IMR-90 (cell line): ENCODE measurements at regions not wholly inside any gene's neighbourhood (a gene's known extent, or its start where the extent isn't known, plus 50 kb on each side); places are given as distances from the start of the nearest gene placed in this dataset.

Source experiments
- ATAC-seq: fragments of 200-7000 bp; cut with Tn5 transposase; 2 replicates; pipeline ENCODE4 v1.9.1; 2020; ENCODE audit warnings: low read depth, mild to moderate bottlenecking, moderate library complexity
- BruUV-seq: library from RNA; stranded (reverse); fragments of 400-500 nt; replicated peaks from 2 replicates; lab custom pipeline; 2021; lab: Mats Ljungman, UMichigan
- CTCF ChIA-PET: fragments of 300-600 bp; formaldehyde crosslinking; extraction: SDS; loops from one replicate; lab custom pipeline; 2021; ENCODE audit warnings: antibody characterized with exemption; lab: Yijun Ruan, JAX
- POLR2A ChIA-PET: fragments of 300-600 bp; sonication (Branson Sonifier 250); formaldehyde crosslinking; loops from one replicate; lab custom pipeline; 2022; ENCODE audit warnings: antibody characterized with exemption; ENCODE audit not compliant: unreplicated experiment; lab: Charles Lee
- DNase-seq: peaks from one replicate; pipeline ENCODE4 v3.0.0; 2013
- H2AFZ ChIP-seq: replicated peaks from 2 replicates; pipeline ENCODE3; 2013; ENCODE audit warnings: low read length, mild to moderate bottlenecking; ENCODE audit not compliant: poor library complexity
- H2AK5ac ChIP-seq: 2 replicates; pipeline ENCODE4 v1.6.1; 2013; ENCODE audit warnings: low read depth, low read length, inconsistent platforms
- H2AK9ac ChIP-seq: replicated peaks from 2 replicates; pipeline ENCODE3; 2013; ENCODE audit warnings: mild to moderate bottlenecking, low read depth, low read length, moderate library complexity; ENCODE audit not compliant: poor library complexity
- H2BK120ac ChIP-seq: 2 replicates; pipeline ENCODE4 v1.6.1; 2013; ENCODE audit warnings: low read depth, low read length, inconsistent platforms
- H2BK15ac ChIP-seq: 3 replicates; pipeline ENCODE4 v1.6.1; 2013; ENCODE audit warnings: low read depth, low read length, inconsistent platforms
- H2BK20ac ChIP-seq: 2 replicates; pipeline ENCODE4 v1.6.1; 2013; ENCODE audit warnings: low read depth, mild to moderate bottlenecking, inconsistent platforms, low read length, moderate library complexity
- H2BK5ac ChIP-seq: 2 replicates; pipeline ENCODE4 v1.6.1; 2013; ENCODE audit warnings: mild to moderate bottlenecking, low read depth, low read length, inconsistent platforms; ENCODE audit not compliant: poor library complexity, severe bottlenecking
- H3K14ac ChIP-seq: replicated peaks from 2 replicates; pipeline ENCODE4 v1.6.1; 2013; ENCODE audit warnings: low read depth, low read length, inconsistent platforms
- H3K18ac ChIP-seq: 2 replicates; pipeline ENCODE4 v1.6.1; 2013; ENCODE audit warnings: low read depth, low read length, control low read depth
- H3K23ac ChIP-seq: 2 replicates; pipeline ENCODE4 v1.6.1; 2013; ENCODE audit warnings: low read depth, low read length, inconsistent platforms
- H3K27ac ChIP-seq: 2 replicates; pipeline ENCODE4 v1.5.1; 2013; ENCODE audit warnings: mild to moderate bottlenecking, control low read depth, low read length; ENCODE audit not compliant: insufficient read depth
- H3K27me3 ChIP-seq: 2 replicates; pipeline ENCODE4 v1.6.1; 2013; ENCODE audit warnings: low read length; ENCODE audit not compliant: control insufficient read depth, insufficient read depth
- H3K36me3 ChIP-seq: 2 replicates; pipeline ENCODE4 v1.6.1; 2013; ENCODE audit warnings: low read length, mixed read lengths; ENCODE audit not compliant: control insufficient read depth, insufficient read depth
- H3K4ac ChIP-seq: 2 replicates; pipeline ENCODE4 v1.6.1; 2013; ENCODE audit warnings: low read depth, low read length, inconsistent platforms
- H3K4me1 ChIP-seq: 2 replicates; pipeline ENCODE4 v1.6.1; 2013; ENCODE audit warnings: low read length, mixed read lengths; ENCODE audit not compliant: control insufficient read depth, insufficient read depth
- H3K4me2 ChIP-seq: 2 replicates; pipeline ENCODE4 v1.6.1; 2013; ENCODE audit warnings: low read depth, mild to moderate bottlenecking, control low read depth, low read length, moderate library complexity
- H3K4me3 ChIP-seq: 2 replicates; pipeline ENCODE4 v1.5.1; 2013; ENCODE audit warnings: low read depth, mild to moderate bottlenecking, control low read depth, low read length, moderate library complexity; ENCODE audit not compliant: insufficient read depth
- H3K56ac ChIP-seq: 2 replicates; pipeline ENCODE4 v1.6.1; 2013; ENCODE audit warnings: low read length, inconsistent platforms; ENCODE audit not compliant: insufficient read depth; ENCODE audit errors: extremely low read depth
- H3K79me1 ChIP-seq, 2 experiments: 2 replicates each; pipeline ENCODE4 v1.6.1; 2013; ENCODE audit warnings: low read length in 2 of 2, inconsistent platforms in 1 of 2, low read depth in 1 of 2
- H3K9ac ChIP-seq: 2 replicates; pipeline ENCODE4 v1.6.1; 2013; ENCODE audit warnings: low read depth, low read length, control low read depth
- H3K9me1 ChIP-seq: 2 replicates; pipeline ENCODE4 v1.6.1; 2013; ENCODE audit warnings: low read length, inconsistent platforms; ENCODE audit not compliant: insufficient read depth
- H3K9me3 ChIP-seq: 2 replicates; pipeline ENCODE4 v1.6.1; 2013; ENCODE audit warnings: low read length; ENCODE audit not compliant: control insufficient read depth, insufficient read depth
- H4K20me1 ChIP-seq: 2 replicates; pipeline ENCODE4 v1.6.1; 2013; ENCODE audit warnings: low read length, inconsistent platforms; ENCODE audit not compliant: insufficient read depth
- H4K5ac ChIP-seq: 2 replicates; pipeline ENCODE4 v1.6.1; 2013; ENCODE audit warnings: mild to moderate bottlenecking, low read depth, low read length, control low read depth
- H4K8ac ChIP-seq, 2 experiments: 2 replicates each; pipeline ENCODE4 v1.6.1; 2013; ENCODE audit warnings: low read depth in 2 of 2, low read length in 2 of 2, control low read depth in 1 of 2, inconsistent platforms in 1 of 2
- H4K91ac ChIP-seq: 2 replicates; pipeline ENCODE4 v1.6.1; 2013; ENCODE audit warnings: low read depth, low read length, inconsistent platforms; ENCODE audit not compliant: insufficient read depth
- BHLHE40 ChIP-seq: fragments of 150-350 bp; IDR thresholded peaks from 2 replicates; pipeline ENCODE4 v1.6.1; 2016; ENCODE audit warnings: mild to moderate bottlenecking, low read depth, low read length
- CTCF ChIP-seq: conservative IDR thresholded peaks from 2 replicates; pipeline ENCODE4 v1.5.1; 2012; ENCODE audit warnings: mild to moderate bottlenecking, low read depth, low read length, improper control_type of control experiment
- FOS ChIP-seq: fragments of 150-350 bp; IDR thresholded peaks from 2 replicates; pipeline ENCODE4 v1.6.1; 2016; ENCODE audit warnings: low read depth, low read length
- MAFK ChIP-seq: IDR thresholded peaks from 2 replicates; pipeline ENCODE4 v1.6.1; 2012; ENCODE audit warnings: low read depth, low read length, improper control_type of control experiment
- MAZ ChIP-seq: IDR thresholded peaks from 2 replicates; pipeline ENCODE4 v1.6.1; 2012; ENCODE audit warnings: low read depth, mild to moderate bottlenecking, low read length, improper control_type of control experiment, moderate library complexity, borderline replicate concordance
- POLR2A ChIP-seq: IDR thresholded peaks from 2 replicates; pipeline ENCODE4 v1.6.1; 2012; ENCODE audit warnings: mild to moderate bottlenecking, low read depth, low read length
- RCOR1 ChIP-seq: IDR thresholded peaks from 2 replicates; pipeline ENCODE4 v1.6.1; 2012; ENCODE audit warnings: mild to moderate bottlenecking, low read length, improper control_type of control experiment; ENCODE audit not compliant: insufficient replicate concordance
- RFX5 ChIP-seq: IDR thresholded peaks from 2 replicates; pipeline ENCODE4 v1.8.0; 2012; ENCODE audit warnings: low read depth, mild to moderate bottlenecking, low read length, moderate library complexity
- SMC3 ChIP-seq: fragments of 150-350 bp; IDR thresholded peaks from 2 replicates; pipeline ENCODE4 v1.6.1; 2016; ENCODE audit warnings: low read depth, mild to moderate bottlenecking, antibody characterized with exemption, low read length, moderate library complexity
- WGBS, 2 experiments: methylation state at CpG; one replicate each; pipeline versions ENCODE4 v1.1.5 to v1.1.7; 2013; ENCODE audit warnings: missing lambda C conversion rate in 2 of 2; ENCODE audit not compliant: insufficient read length in 1 of 2; ENCODE audit errors: extremely low coverage in 2 of 2; 5-methylcytosine and 5-hydroxymethylcytosine counted together
- dilution Hi-C: fragments of 300-500 bp; cut with HindIII; formaldehyde crosslinking; loops from one replicate; pipeline ENCODE4 v1.14.3; 2018; ENCODE audit warnings: low sequenced_read_pairs; ENCODE audit not compliant: unreplicated experiment
- in situ Hi-C: fragments of 300-500 bp; cut with MboI; formaldehyde crosslinking; loops from 3 replicates; pipeline ENCODE4 v1.14.3; 2019; ENCODE audit warnings: low sequenced_read_pairs, inconsistent platforms, mixed read lengths
- intact Hi-C: fragments of 100-400 bp; cut with micrococcal nuclease; formaldehyde crosslinking; loops from 2 replicates; pipeline ENCODE4 v1.10.0; 2022
- TF ChIP-seq, protein P1 (sequence below): fragments of 150-350 bp; IDR thresholded peaks from 2 replicates; pipeline ENCODE4 v1.6.1; 2017; ENCODE audit warnings: mild to moderate bottlenecking, antibody characterized with exemption, low read length, low read depth
- TF ChIP-seq, protein P2 (sequence below): fragments of 150-350 bp; IDR thresholded peaks from 2 replicates; pipeline ENCODE4 v1.6.1; 2016; ENCODE audit warnings: low read depth, mild to moderate bottlenecking, low read length, moderate library complexity, borderline replicate concordance

DNA sequence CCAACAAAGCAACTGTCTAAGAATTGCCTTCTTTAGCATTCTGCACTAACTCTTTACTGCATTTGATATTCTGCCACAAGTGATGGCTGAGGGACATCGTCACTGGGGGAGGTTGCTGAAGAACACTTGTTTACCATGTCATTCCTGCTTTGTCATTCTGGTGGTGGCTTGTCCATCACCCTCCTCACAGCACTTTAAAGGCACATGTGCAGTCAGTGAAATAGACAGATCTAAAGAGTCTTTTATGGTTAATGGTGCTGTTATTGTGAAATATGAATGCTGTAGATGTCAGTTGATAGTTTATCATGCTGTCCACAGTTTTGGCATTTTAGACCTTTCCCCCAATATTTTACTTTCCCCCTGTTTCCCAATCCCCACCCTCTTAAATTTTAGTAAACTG, 120.9 kb upstream of the TSC22D1 start:
- Histone ChIP-seq H2BK120ac (no peak overlapping the region), H3K27me3 (no peaks in the 10 kb centered on the region), H3K4me1 (no peaks in the 10 kb centered on the region), H3K23ac (no peak overlapping the region), H4K91ac (no peak overlapping the region), H2BK20ac (no peak overlapping the region), H3K4me3 (no peak overlapping the region), H3K4me2 (no peak overlapping the region), H4K8ac (no peak overlapping the region), H2BK5ac (no peak overlapping the region), H3K18ac (no peak overlapping the region), H2AK9ac (no peak overlapping the region), H3K9me1 (no peaks in the 10 kb centered on the region), H3K27ac (no peak overlapping the region), H3K79me1 (no peaks in the 10 kb centered on the region), H2AK5ac (no peak overlapping the region), H3K9ac (no peak overlapping the region), H4K20me1 (no peaks in the 10 kb centered on the region), H3K56ac (no peak overlapping the region), H3K4ac (no peak overlapping the region), H4K5ac (no peak overlapping the region), H3K36me3 (no peaks in the 10 kb centered on the region), H3K14ac (no peak overlapping the region), H2AFZ (no peak overlapping the region), H3K9me3 (no peaks in the 10 kb centered on the region), H2BK15ac (no peak overlapping the region; the same call in 2 of the 3 replicates)
- CTCF ChIA-PET = no interaction called here
- ATAC-seq (no peak), DNase-seq (no peak)
- no TSS peak for BruUV-seq
- in situ Hi-C loops = no loop called here
- TF ChIP-seq MAZ = no peak
- no peak for TF ChIP-seq RFX5
- no peak for TF ChIP-seq POLR2A
- no peak for TF ChIP-seq BHLHE40
- TF ChIP-seq, protein P1, sequence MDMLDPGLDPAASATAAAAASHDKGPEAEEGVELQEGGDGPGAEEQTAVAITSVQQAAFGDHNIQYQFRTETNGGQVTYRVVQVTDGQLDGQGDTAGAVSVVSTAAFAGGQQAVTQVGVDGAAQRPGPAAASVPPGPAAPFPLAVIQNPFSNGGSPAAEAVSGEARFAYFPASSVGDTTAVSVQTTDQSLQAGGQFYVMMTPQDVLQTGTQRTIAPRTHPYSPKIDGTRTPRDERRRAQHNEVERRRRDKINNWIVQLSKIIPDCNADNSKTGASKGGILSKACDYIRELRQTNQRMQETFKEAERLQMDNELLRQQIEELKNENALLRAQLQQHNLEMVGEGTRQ = no peak
- no peak for TF ChIP-seq SMC3
- no peak for TF ChIP-seq FOS
- TF ChIP-seq, protein P2, sequence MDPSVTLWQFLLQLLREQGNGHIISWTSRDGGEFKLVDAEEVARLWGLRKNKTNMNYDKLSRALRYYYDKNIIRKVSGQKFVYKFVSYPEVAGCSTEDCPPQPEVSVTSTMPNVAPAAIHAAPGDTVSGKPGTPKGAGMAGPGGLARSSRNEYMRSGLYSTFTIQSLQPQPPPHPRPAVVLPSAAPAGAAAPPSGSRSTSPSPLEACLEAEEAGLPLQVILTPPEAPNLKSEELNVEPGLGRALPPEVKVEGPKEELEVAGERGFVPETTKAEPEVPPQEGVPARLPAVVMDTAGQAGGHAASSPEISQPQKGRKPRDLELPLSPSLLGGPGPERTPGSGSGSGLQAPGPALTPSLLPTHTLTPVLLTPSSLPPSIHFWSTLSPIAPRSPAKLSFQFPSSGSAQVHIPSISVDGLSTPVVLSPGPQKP = no peak
- no peak for TF ChIP-seq RCOR1
- TF ChIP-seq MAFK = no peak
- TF ChIP-seq CTCF = no peak
- intact Hi-C loops = loop anchor here (2.0 kb wide), 1 partner anchor 62 kb away; no protein-coding TSS in a partner anchor
- dilution Hi-C loops = no loop called here
- no CpG with 5 or more reads among the region's 1 CpG for WGBS, 2 experiments
- POLR2A ChIA-PET = no interaction called here
